ENCODE measurements at regions not wholly inside any gene's neighbourhood (a gene's known extent, or its start where the extent isn't known, plus 50 kb on each side); places are given as distances from the start of the nearest gene placed in this dataset.

DNA sequence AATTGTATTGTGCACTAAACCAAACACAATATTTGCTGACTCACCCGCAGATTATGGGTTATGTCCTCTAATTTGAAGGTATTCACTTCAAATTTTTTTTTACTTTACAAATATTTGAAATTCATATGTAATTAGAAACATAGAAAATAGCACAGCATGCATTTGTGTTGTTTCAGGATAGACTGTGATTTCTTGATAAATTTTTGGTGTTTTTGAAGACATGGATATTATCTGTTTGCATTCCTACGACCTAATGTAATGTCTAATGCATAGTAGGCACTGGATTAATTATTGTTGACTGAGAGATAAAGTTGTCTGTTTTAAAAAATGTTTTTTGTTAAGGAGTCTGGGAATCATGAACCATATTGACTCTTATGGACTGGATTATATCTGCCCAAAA, 850.2 kb downstream of the BRINP3 start:
- TF ChIP-seq, protein P1, sequence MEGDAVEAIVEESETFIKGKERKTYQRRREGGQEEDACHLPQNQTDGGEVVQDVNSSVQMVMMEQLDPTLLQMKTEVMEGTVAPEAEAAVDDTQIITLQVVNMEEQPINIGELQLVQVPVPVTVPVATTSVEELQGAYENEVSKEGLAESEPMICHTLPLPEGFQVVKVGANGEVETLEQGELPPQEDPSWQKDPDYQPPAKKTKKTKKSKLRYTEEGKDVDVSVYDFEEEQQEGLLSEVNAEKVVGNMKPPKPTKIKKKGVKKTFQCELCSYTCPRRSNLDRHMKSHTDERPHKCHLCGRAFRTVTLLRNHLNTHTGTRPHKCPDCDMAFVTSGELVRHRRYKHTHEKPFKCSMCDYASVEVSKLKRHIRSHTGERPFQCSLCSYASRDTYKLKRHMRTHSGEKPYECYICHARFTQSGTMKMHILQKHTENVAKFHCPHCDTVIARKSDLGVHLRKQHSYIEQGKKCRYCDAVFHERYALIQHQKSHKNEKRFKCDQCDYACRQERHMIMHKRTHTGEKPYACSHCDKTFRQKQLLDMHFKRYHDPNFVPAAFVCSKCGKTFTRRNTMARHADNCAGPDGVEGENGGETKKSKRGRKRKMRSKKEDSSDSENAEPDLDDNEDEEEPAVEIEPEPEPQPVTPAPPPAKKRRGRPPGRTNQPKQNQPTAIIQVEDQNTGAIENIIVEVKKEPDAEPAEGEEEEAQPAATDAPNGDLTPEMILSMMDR (IDR thresholded peaks at IDR 0.05), result no peak
- TF ChIP-seq POLR2A (IDR thresholded peaks at IDR 0.05), result no peak

Data from right lobe of liver (tissue), 4 donors.